GM18517 (cell line): ENCODE measurements at regions not wholly inside any gene's neighbourhood (a gene's known extent, or its start where the extent isn't known, plus 50 kb on each side); places are given as distances from the start of the nearest gene placed in this dataset.
A peak's percentile ranks its signal among the peaks of the same experiment; 100 is the strongest.

Experiments
- ATAC-seq: cut with Tn5 transposase; IDR thresholded peaks from one replicate; pipeline ENCODE4 v1.9.1; 2021; ENCODE audit warnings: mild to moderate bottlenecking, moderate library complexity; ENCODE audit not compliant: unreplicated experiment

GRCh38 chr6:143621876-143622605 is 55.7 kb upstream of the PHACTR2 start:
- no peak for ATAC-seq

DNA sequence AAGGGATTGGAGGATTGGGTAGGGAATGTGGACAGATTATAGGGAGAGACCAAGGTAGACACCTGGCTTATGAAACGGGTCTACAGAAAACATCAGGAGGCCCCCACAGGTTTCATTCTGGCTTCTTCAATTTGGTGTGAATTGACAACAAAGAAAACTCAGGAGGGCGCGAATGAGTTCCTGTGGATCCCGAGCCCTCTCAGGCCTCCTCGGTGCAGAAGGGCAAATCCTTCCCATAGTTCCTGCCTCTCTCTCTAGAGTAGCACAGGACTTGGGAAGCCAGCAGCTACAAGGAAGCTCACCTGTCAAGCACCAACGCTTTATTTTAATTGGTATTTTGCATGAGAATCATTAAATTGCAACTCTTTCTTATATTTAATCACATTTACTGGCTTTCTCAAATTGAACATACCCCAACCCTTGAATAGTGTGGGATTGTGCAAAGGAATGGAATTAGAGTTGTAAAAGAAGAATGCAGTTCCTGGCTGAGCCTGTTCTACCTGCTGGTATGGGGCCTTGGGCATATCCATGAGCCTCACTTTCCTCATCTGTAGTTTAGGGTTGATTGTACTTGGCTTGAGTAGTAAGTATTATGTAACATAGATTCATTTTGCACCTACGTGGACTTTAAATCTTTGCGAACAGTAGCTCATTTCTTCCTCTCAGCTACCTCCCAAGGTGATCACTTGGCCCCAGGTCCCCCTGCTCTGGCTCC is 56.4 kb upstream of the PHACTR2 start:
- ATAC-seq: no peak

GRCh38 chr6:143620447-143620846 is 57.3 kb upstream of the PHACTR2 start:
- no peak for ATAC-seq

GRCh38 chr6:143619824-143620401 is 57.9 kb upstream of the PHACTR2 start:
- no peak for ATAC-seq

GRCh38 chr6:143616741-143617140 is 61.0 kb upstream of the PHACTR2 start:
- ATAC-seq: no peak

- no peak for ATAC-seq
Measured at GRCh38 chr6:143615785-143616184, 62.0 kb upstream of the PHACTR2 start.

DNA sequence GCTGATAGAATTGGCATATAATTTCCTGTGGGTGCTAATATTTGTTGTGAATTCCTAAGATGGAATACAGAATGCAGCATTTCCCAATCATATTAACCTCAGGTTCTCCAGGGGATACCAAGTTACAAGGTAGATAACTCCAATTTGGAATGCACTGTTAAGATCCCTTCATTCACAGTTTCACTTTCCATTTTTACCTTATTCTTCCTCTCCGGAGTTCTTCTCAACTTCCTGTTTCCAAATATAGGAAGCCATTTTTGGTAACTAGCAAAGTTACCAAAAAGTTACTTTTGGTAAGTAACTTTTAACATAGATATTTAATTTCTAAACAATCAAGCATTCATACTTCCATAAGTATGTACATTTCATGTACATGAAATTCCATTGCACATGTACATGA is 63.5 kb upstream of the PHACTR2 start:
- ATAC-seq: no peak

GRCh38 chr6:143613749-143614148 is 64.0 kb upstream of the PHACTR2 start:
- no peak for ATAC-seq

DNA sequence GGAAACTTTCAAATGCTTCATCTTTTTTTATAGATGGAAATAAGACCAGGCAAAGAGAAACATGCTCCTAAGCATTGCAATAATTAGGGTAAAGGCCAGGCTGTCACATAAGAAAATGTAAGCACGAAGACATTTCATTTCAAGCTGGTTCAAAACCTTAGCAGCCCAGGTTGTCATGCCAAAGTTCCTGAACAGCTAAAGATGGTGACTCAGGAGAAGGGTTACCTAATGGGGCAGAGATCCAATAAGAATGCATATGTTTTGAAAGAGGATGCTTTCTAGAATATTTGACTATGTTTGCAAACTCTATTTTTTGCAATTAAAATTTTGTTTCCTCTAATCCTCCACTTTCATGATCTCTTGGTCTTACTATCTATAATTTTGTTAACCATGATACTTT is 65.6 kb upstream of the PHACTR2 start:
- no peak for ATAC-seq

DNA sequence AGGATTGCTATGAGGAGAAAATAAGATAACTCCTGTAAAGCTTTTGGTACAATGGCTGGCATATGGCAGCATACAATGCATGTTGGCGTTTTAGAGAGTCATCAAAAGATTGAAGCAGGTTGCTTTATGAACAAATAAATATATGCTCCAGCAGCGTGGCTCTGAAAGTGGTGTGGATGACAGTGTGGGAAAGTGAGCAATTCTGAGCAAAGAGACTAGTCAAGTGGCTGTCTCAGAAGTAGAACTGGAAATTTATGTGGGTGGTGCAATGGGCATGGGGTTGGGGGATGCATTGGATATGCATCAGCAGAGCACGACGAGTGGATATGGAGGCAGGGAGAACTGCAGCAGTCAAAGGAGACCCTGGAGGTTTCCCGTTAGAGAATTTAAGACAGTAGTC is 66.2 kb upstream of the PHACTR2 start:
- ATAC-seq: no peak

DNA sequence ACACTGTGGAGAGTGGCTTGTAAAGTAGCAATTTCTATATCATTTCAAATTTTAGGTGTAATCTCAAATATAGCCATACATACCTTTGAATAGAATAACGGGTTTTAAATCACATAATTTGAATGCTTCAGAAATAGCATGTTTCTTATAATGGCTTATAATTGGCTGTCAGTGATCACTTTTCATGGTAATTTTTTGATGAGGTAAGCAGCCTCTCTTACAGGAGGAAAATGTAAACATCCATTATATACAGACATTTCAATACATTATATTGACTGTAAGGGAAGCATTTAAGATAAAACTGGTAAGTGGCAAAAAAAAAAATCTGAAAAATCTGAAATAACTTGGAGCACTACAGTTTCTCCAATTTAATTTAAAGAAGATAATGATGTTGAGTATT is 67.8 kb upstream of the PHACTR2 start:
- ATAC-seq: no peak

- ATAC-seq: no peak
Measured at GRCh38 chr6:143609501-143609900, 68.3 kb upstream of the PHACTR2 start.

- ATAC-seq: no peak
Measured at GRCh38 chr6:143608906-143609305, 68.9 kb upstream of the PHACTR2 start.

DNA sequence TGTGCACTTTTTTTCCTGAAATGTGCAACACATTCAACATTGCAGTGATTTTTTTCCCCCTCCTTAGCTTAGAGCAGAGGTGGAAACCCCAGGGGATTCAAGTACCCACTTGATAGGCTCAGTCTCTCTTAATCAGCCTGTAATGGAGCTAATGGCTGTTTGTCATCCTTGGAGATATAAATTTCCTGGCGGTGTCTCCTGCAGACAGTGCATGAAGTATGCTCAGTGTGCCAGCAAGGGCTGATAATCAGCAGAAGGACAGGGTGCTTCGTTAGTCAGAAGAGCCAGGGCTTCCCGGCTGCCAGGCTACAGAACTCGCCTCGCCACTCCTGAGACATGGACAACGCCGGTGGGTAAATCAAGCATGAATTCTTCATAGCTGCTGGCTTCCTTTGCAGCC is 69.8 kb upstream of the PHACTR2 start:
- no peak for ATAC-seq

GRCh38 chr6:143607168-143607567 is 70.6 kb upstream of the PHACTR2 start:
- no peak for ATAC-seq

DNA sequence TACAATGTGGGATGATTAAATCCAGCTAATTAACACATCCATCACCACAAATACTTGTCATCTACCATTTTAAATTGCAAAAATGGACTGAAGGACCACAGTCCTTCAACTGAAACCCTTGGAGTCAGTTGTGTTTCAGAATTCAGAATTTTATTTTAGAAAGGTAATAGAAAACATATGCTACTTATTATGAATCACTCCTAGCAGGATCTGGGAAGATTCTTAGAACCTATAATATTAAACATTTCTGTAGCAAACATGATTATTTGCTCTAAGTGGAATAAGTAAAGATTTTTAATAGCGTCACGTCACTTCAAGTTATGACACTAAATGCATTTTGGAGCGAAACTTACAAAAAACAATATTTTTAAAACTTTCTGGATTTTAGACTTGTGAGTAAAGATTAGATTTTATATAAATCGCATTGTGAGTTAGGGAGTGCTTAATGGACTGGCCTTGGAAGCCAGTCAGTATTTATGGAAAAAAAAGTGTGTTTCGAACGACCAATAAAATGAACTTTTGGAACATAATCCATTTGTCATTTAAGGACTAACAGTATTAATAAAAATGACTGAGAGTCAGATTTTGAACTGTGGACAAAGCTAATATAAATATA is 71.8 kb upstream of the PHACTR2 start:
- no peak for ATAC-seq

DNA sequence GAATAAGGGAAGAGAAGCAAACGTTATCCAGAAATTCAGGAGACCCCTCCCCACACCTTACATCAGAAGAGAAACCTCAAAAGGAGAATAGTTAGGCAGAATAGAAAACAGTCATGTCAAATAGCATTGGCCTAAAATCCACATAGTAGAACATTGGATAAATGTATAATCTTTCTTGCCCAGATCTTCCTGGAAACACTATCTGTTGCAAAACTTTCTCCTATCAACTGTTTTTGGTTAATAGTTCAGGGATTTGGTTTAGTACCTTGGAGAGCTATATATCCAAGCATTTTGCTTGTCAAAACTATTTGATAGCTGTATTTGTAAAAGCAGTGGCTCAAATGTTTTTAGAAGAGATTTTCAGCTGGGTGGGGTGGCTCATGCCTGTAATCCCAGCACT is 74.3 kb upstream of the PHACTR2 start:
- ATAC-seq: no peak

GRCh38 chr6:143601504-143601903 is 76.3 kb upstream of the PHACTR2 start:
- ATAC-seq: no peak

GRCh38 chr6:143600821-143601220 is 76.9 kb upstream of the PHACTR2 start:
- ATAC-seq: no peak

- peak; percentile 53 for ATAC-seq
Measured at GRCh38 chr6:143598466-143599080, 79.2 kb upstream of the PHACTR2 start.

DNA sequence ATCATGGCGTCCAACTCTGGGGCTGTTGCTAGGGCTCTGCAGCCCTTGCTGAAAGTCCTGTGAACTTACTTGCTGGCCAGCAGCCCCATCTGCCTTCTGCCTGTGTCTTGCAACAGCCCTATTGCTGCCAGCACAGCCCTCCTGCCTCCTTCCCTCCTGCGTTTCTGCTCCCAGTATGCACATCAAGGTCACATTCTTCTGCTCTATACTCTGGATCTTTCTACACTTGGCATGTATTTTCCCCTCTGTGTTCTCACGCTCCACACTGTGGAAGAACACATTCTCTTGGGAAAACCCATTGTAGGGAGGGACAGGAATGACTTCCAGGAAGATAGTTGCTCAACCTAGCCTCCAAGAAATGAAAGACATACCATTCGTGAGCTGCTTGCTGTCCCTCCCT is 80.9 kb upstream of the PHACTR2 start:
- ATAC-seq: no peak
